ENCODE measurements at regions not wholly inside any gene's neighbourhood (a gene's known extent, or its start where the extent isn't known, plus 50 kb on each side); places are given as distances from the start of the nearest gene placed in this dataset.

DNA sequence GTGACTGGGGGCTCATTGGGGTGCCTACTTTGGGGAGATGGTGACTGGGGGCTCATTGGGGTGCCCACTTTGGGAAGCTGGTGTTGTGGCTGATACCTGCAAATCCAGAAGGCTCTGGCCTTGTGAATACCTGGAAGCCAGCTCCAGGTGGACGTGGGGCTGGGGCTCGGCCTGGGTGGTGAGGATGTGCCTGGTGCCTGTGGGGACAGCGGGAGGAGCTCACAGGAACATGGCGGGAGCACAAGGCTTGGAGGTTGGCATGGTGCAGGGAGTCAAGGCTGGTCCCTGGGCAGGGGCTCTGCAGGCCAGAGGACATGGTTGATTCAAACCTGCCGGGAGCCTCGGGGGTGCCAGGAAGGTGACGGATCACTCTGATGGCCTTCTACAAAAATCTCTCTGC lies 1165.7 kb downstream of the BRD1 start:
- H3K4me2 ChIP-seq (ENCODE audit: low read depth, low read length) = no peak overlapping the region
- no peak overlapping the region for H4K91ac ChIP-seq (ENCODE audit: insufficient read depth, low read depth, low read length)
- in situ Hi-C loops (cut with MboI; ENCODE audit: low sequenced_read_pairs) = no loop called here
- no peak overlapping the region for H2AK5ac ChIP-seq (ENCODE audit: low read depth, low read length)
- TF ChIP-seq, protein P1, sequence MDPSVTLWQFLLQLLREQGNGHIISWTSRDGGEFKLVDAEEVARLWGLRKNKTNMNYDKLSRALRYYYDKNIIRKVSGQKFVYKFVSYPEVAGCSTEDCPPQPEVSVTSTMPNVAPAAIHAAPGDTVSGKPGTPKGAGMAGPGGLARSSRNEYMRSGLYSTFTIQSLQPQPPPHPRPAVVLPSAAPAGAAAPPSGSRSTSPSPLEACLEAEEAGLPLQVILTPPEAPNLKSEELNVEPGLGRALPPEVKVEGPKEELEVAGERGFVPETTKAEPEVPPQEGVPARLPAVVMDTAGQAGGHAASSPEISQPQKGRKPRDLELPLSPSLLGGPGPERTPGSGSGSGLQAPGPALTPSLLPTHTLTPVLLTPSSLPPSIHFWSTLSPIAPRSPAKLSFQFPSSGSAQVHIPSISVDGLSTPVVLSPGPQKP (IDR thresholded peaks at IDR 0.05; ENCODE audit: borderline replicate concordance, low read depth, low read length) = no peak
- no peak for TF ChIP-seq NFE2L2 (IDR thresholded peaks at IDR 0.05; ENCODE audit: low read depth, low read length)
- TF ChIP-seq POLR2A (IDR thresholded peaks at IDR 0.05; ENCODE audit: low read depth, low read length) = no peak
- TF ChIP-seq, protein P2, sequence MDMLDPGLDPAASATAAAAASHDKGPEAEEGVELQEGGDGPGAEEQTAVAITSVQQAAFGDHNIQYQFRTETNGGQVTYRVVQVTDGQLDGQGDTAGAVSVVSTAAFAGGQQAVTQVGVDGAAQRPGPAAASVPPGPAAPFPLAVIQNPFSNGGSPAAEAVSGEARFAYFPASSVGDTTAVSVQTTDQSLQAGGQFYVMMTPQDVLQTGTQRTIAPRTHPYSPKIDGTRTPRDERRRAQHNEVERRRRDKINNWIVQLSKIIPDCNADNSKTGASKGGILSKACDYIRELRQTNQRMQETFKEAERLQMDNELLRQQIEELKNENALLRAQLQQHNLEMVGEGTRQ (IDR thresholded peaks at IDR 0.05; ENCODE audit: low read depth, low read length) = no peak
- TF ChIP-seq MAFK (IDR thresholded peaks at IDR 0.05; ENCODE audit: low read depth, low read length) = no peak
- no peak for TF ChIP-seq BHLHE40 (IDR thresholded peaks at IDR 0.05; ENCODE audit: low read depth, low read length)
- TF ChIP-seq, protein P3, sequence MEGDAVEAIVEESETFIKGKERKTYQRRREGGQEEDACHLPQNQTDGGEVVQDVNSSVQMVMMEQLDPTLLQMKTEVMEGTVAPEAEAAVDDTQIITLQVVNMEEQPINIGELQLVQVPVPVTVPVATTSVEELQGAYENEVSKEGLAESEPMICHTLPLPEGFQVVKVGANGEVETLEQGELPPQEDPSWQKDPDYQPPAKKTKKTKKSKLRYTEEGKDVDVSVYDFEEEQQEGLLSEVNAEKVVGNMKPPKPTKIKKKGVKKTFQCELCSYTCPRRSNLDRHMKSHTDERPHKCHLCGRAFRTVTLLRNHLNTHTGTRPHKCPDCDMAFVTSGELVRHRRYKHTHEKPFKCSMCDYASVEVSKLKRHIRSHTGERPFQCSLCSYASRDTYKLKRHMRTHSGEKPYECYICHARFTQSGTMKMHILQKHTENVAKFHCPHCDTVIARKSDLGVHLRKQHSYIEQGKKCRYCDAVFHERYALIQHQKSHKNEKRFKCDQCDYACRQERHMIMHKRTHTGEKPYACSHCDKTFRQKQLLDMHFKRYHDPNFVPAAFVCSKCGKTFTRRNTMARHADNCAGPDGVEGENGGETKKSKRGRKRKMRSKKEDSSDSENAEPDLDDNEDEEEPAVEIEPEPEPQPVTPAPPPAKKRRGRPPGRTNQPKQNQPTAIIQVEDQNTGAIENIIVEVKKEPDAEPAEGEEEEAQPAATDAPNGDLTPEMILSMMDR (conservative IDR thresholded peaks at IDR 0.05; ENCODE audit: low read depth, low read length) = no peak
- no peak for TF ChIP-seq SMC3 (IDR thresholded peaks at IDR 0.05; ENCODE audit: low read depth, low read length)
- TF ChIP-seq MXI1 (IDR thresholded peaks at IDR 0.05; ENCODE audit: borderline replicate concordance, low read depth, low read length) = no peak
- no peak for TF ChIP-seq CHD1 (IDR thresholded peaks at IDR 0.05; ENCODE audit: low read depth, low read length)
- TF ChIP-seq CEBPB (IDR thresholded peaks at IDR 0.05; ENCODE audit: low read depth, low read length) = no peak
- DNase-seq = no peak
- H2AK9ac ChIP-seq (replicated peaks; ENCODE audit: low read depth, low read length, poor library complexity) = no peak overlapping the region
- no peaks in the 10 kb centered on the region for H3K79me1 ChIP-seq (ENCODE audit: low read depth in 1 of 2, low read length in 2 of 2)
- no peak overlapping the region for H3K4me3 ChIP-seq (ENCODE audit: insufficient read depth, low read depth, low read length)
- no peak overlapping the region for H2AFZ ChIP-seq (replicated peaks; ENCODE audit: low read length, poor library complexity)
- H3K27me3 ChIP-seq (ENCODE audit: control insufficient read depth, insufficient read depth, low read length) = no peaks in the 10 kb centered on the region
- H2BK20ac ChIP-seq (ENCODE audit: low read depth, low read length) = no peak overlapping the region
- H3K27ac ChIP-seq (ENCODE audit: insufficient read depth, low read length) = no peak overlapping the region
- H3K4me1 ChIP-seq (ENCODE audit: control insufficient read depth, insufficient read depth, low read length) = no peaks in the 10 kb centered on the region
- H3K9ac ChIP-seq (ENCODE audit: low read depth, low read length) = no peak overlapping the region
- H3K14ac ChIP-seq (replicated peaks; ENCODE audit: low read depth, low read length) = no peak overlapping the region
- dilution Hi-C loops (cut with HindIII; ENCODE audit: low sequenced_read_pairs, unreplicated experiment) = no loop called here
- H3K4ac ChIP-seq (ENCODE audit: low read depth, low read length) = no peak overlapping the region
- H3K23ac ChIP-seq (ENCODE audit: low read depth, low read length) = no peak overlapping the region
- no peak overlapping the region for H2BK15ac ChIP-seq (ENCODE audit: low read depth, low read length)
- no peak overlapping the region for H2BK120ac ChIP-seq (ENCODE audit: low read depth, low read length)
- no peak overlapping the region for H3K56ac ChIP-seq (ENCODE audit: extremely low read depth, insufficient read depth, low read length)
- no peak overlapping the region for H3K18ac ChIP-seq (ENCODE audit: low read depth, low read length)
- BruUV-seq (replicated peaks) = no TSS peak
- H2BK5ac ChIP-seq (ENCODE audit: low read depth, low read length, poor library complexity, severe bottlenecking) = no peak overlapping the region
- intact Hi-C loops (cut with micrococcal nuclease) = no loop called here
- H3K9me1 ChIP-seq (ENCODE audit: insufficient read depth, low read length) = no peaks in the 10 kb centered on the region
- CTCF ChIA-PET = no interaction called here
- H3K9me3 ChIP-seq (ENCODE audit: control insufficient read depth, insufficient read depth, low read length) = peaks cover 53% of the 10 kb centered on the region
- no peak overlapping the region for H4K8ac ChIP-seq (ENCODE audit: low read depth in 2 of 2, low read length in 2 of 2)
- 63% methylated on average over 3 of the region's 7 CpGs; no CpG with 5 or more reads in 1 of the 2 experiments for WGBS, 2 experiments (ENCODE audit: extremely low coverage in 2 of 2, insufficient read length in 1 of 2)
- ATAC-seq (ENCODE audit: low read depth) = no peak
- no peaks in the 10 kb centered on the region for H4K20me1 ChIP-seq (ENCODE audit: insufficient read depth, low read length)
- H4K5ac ChIP-seq (ENCODE audit: low read depth, low read length) = no peak overlapping the region
- POLR2A ChIA-PET (ENCODE audit: unreplicated experiment) = no interaction called here
- H3K36me3 ChIP-seq (ENCODE audit: control insufficient read depth, insufficient read depth, low read length) = no peaks in the 10 kb centered on the region

Measured in IMR-90 (cell line).